GM23338 (cell line): ENCODE measurements at regions not wholly inside any gene's neighbourhood (a gene's known extent, or its start where the extent isn't known, plus 50 kb on each side); places are given as distances from the start of the nearest gene placed in this dataset.

Source experiments
- ATAC-seq: fragments of 200-7000 bp; cut with Tn5 transposase; 3 replicates; pipeline ENCODE4 v1.9.1; 2020
- DNase-seq: peaks from one replicate; pipeline ENCODE4 v3.0.0-alpha.2; 2015; ENCODE audit warnings: low spot score
- H2AFZ ChIP-seq: fragments of 200-600 bp; sonication (generic); 2 replicates; pipeline ENCODE4 v1.8.0; 2016; ENCODE audit warnings: antibody characterized with exemption, mild to moderate bottlenecking, moderate library complexity
- H3F3A ChIP-seq: fragments of 200-600 bp; sonication (generic); replicated peaks from 2 replicates; pipeline ENCODE4 v1.8.0; 2017; ENCODE audit warnings: antibody characterized with exemption, mixed run types, low read depth
- H3K27ac ChIP-seq: fragments of 200-600 bp; sonication (generic); 2 replicates; pipeline ENCODE4 v1.6.1; 2016; ENCODE audit warnings: low read depth
- H3K27me3 ChIP-seq: fragments of 200-600 bp; sonication (generic); 2 replicates; pipeline ENCODE4 v1.8.0; 2016; ENCODE audit warnings: mild to moderate bottlenecking, mixed run types, moderate library complexity; ENCODE audit not compliant: insufficient read depth
- H3K36me3 ChIP-seq: fragments of 200-600 bp; sonication (generic); 2 replicates; pipeline ENCODE4 v1.8.0; 2016; ENCODE audit warnings: mild to moderate bottlenecking; ENCODE audit not compliant: insufficient read depth
- H3K4me1 ChIP-seq: fragments of 200-600 bp; sonication (generic); 2 replicates; pipeline ENCODE4 v1.8.0; 2016; ENCODE audit warnings: mild to moderate bottlenecking, moderate library complexity; ENCODE audit not compliant: insufficient read depth
- H3K4me2 ChIP-seq: fragments of 200-600 bp; sonication (generic); 2 replicates; pipeline ENCODE4 v1.7.1; 2017; ENCODE audit warnings: mixed run types
- H3K4me3 ChIP-seq: fragments of 200-600 bp; sonication (generic); 2 replicates; pipeline ENCODE4 v1.6.1; 2016; ENCODE audit warnings: mixed run types
- H3K79me2 ChIP-seq: fragments of 200-600 bp; sonication (generic); replicated peaks from 2 replicates; pipeline ENCODE4 v1.8.0; 2017; ENCODE audit warnings: mild to moderate bottlenecking; ENCODE audit not compliant: insufficient read depth
- H3K9me2 ChIP-seq: fragments of 200-600 bp; sonication (generic); 2 replicates; pipeline ENCODE4 v1.8.0; 2017; ENCODE audit not compliant: insufficient read depth
- H4K20me1 ChIP-seq: fragments of 200-600 bp; sonication (generic); replicated peaks from 2 replicates; pipeline ENCODE4 v1.8.0; 2017; ENCODE audit warnings: mild to moderate bottlenecking; ENCODE audit not compliant: insufficient read depth
- H3K27ac Mint-ChIP-seq: 2 replicates; pipeline ENCODE4 v1.8.0; 2020; ENCODE audit warnings: inconsistent platforms, mild to moderate bottlenecking, moderate library complexity, mixed read lengths
- H3K27me3 Mint-ChIP-seq: 3 replicates; pipeline ENCODE4 v1.8.0; 2022; ENCODE audit warnings: low read depth, mild to moderate bottlenecking, moderate library complexity, mixed read lengths, inconsistent platforms; ENCODE audit not compliant: insufficient read depth, poor library complexity
- H3K36me3 Mint-ChIP-seq: 3 replicates; pipeline ENCODE4 v1.8.0; 2021; ENCODE audit warnings: low read depth, mild to moderate bottlenecking, inconsistent platforms, moderate library complexity, mixed read lengths
- H3K4me1 Mint-ChIP-seq: 3 replicates; pipeline ENCODE4 v1.8.0; 2020; ENCODE audit warnings: mild to moderate bottlenecking, inconsistent platforms, mixed read lengths
- H3K4me3 Mint-ChIP-seq: 3 replicates; pipeline ENCODE4 v1.8.0; 2021; ENCODE audit warnings: moderate library complexity, mild to moderate bottlenecking, inconsistent platforms, mixed read lengths
- H3K9me3 Mint-ChIP-seq: 3 replicates; pipeline ENCODE4 v1.8.0; 2020; ENCODE audit warnings: moderate library complexity, mild to moderate bottlenecking, inconsistent platforms, mixed read lengths
- EZH2 ChIP-seq: fragments of 200-600 bp; sonication (generic); IDR thresholded peaks from one replicate; pipeline ENCODE4 v1.8.0; 2017; ENCODE audit warnings: antibody characterized with exemption, mild to moderate bottlenecking, low read depth; ENCODE audit not compliant: unreplicated experiment
- EZH2phosphoT487 ChIP-seq: fragments of 200-600 bp; sonication (generic); IDR thresholded peaks from one replicate; pipeline ENCODE4 v1.8.1; 2018; ENCODE audit warnings: antibody characterized with exemption; ENCODE audit not compliant: unreplicated experiment
- JUNB ChIP-seq: IDR thresholded peaks from one replicate; pipeline ENCODE4 v1.6.1; 2016; ENCODE audit warnings: antibody characterized with exemption; ENCODE audit not compliant: unreplicated experiment
- NANOG ChIP-seq: IDR thresholded peaks from 2 replicates; pipeline ENCODE4 v1.6.1; 2016; ENCODE audit warnings: antibody characterized with exemption, borderline replicate concordance
- POLR2AphosphoS5 ChIP-seq: IDR thresholded peaks from 2 replicates; pipeline ENCODE4 v1.6.1; 2016; ENCODE audit warnings: antibody characterized with exemption, low read depth
- STAT1 ChIP-seq: IDR thresholded peaks from one replicate; pipeline ENCODE4 v1.6.1; 2016; ENCODE audit warnings: antibody characterized with exemption; ENCODE audit not compliant: unreplicated experiment
- ZNF114 ChIP-seq: fragments of 250-450 bp; sonication (Bioruptor Pico); IDR thresholded peaks from 2 replicates; pipeline ENCODE4 v1.5.0; 2020; ENCODE audit warnings: mild to moderate bottlenecking, moderate library complexity
- ZNF331 ChIP-seq: fragments of 250-450 bp; sonication (Bioruptor Pico); IDR thresholded peaks from 2 replicates; pipeline ENCODE4 v1.5.0; 2020; ENCODE audit warnings: low read depth, mild to moderate bottlenecking, moderate library complexity
- TF ChIP-seq, protein P1 (sequence below): fragments of 250-450 bp; sonication (Bioruptor Pico); IDR thresholded peaks from 2 replicates; pipeline ENCODE4 v1.5.0; 2020; ENCODE audit warnings: mild to moderate bottlenecking, moderate library complexity
- TF ChIP-seq, protein P2 (sequence below): IDR thresholded peaks from one replicate; pipeline ENCODE4 v1.6.1; 2018; ENCODE audit warnings: antibody characterized with exemption; ENCODE audit not compliant: unreplicated experiment
- TF ChIP-seq, protein P3 (sequence below): IDR thresholded peaks from 2 replicates; pipeline ENCODE4 v1.6.1; 2016; ENCODE audit warnings: antibody characterized with exemption

DNA sequence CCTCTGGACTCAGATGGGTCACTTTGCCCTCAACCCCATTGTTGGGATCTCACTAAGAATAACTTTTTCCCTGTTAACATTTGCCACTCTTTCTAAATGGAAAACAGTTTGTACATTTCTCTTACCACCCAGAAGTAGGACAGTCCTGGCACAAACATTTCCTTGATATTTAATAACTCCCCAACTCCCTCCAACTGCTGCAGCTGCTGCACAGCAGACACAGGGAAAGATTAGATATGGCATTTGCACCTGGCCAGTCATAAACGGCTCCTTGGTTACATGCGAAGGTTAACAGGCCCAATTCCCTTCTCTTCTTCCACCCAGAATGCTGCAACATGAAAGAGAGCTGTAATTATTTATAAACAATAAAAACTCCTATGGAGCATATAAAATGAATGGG, 55.9 kb upstream of the SOX4 start:
- Histone ChIP-seq H4K20me1 (no peaks in the 10 kb centered on the region), H3K27ac (no peak overlapping the region), H3K9me2 (no peaks in the 10 kb centered on the region), H2AFZ (no peak overlapping the region), H3K4me1 (no peaks in the 10 kb centered on the region), H3K27me3 (no peaks in the 10 kb centered on the region), H3K4me2 (no peak overlapping the region), H3K36me3 (no peaks in the 10 kb centered on the region), H3F3A (no peaks in the 10 kb centered on the region), H3K4me3 (no peak overlapping the region), H3K79me2 (no peaks in the 10 kb centered on the region)
- Mint-ChIP-seq H3K9me3 (no peaks in the 10 kb centered on the region; the same call in 2 of the 3 replicates), H3K4me3 (no peak overlapping the region), H3K27ac (no peak overlapping the region), H3K4me1 (peaks cover 10% of the 10 kb centered on the region), H3K36me3 (no peaks in the 10 kb centered on the region), H3K27me3 (no peaks in the 10 kb centered on the region)
- DNase-seq = no peak
- no peak for TF ChIP-seq EZH2
- no peak for TF ChIP-seq NANOG
- no peak for TF ChIP-seq POLR2AphosphoS5
- no peak for TF ChIP-seq STAT1
- no peak for TF ChIP-seq ZNF331
- no peak for TF ChIP-seq JUNB
- TF ChIP-seq, protein P1, sequence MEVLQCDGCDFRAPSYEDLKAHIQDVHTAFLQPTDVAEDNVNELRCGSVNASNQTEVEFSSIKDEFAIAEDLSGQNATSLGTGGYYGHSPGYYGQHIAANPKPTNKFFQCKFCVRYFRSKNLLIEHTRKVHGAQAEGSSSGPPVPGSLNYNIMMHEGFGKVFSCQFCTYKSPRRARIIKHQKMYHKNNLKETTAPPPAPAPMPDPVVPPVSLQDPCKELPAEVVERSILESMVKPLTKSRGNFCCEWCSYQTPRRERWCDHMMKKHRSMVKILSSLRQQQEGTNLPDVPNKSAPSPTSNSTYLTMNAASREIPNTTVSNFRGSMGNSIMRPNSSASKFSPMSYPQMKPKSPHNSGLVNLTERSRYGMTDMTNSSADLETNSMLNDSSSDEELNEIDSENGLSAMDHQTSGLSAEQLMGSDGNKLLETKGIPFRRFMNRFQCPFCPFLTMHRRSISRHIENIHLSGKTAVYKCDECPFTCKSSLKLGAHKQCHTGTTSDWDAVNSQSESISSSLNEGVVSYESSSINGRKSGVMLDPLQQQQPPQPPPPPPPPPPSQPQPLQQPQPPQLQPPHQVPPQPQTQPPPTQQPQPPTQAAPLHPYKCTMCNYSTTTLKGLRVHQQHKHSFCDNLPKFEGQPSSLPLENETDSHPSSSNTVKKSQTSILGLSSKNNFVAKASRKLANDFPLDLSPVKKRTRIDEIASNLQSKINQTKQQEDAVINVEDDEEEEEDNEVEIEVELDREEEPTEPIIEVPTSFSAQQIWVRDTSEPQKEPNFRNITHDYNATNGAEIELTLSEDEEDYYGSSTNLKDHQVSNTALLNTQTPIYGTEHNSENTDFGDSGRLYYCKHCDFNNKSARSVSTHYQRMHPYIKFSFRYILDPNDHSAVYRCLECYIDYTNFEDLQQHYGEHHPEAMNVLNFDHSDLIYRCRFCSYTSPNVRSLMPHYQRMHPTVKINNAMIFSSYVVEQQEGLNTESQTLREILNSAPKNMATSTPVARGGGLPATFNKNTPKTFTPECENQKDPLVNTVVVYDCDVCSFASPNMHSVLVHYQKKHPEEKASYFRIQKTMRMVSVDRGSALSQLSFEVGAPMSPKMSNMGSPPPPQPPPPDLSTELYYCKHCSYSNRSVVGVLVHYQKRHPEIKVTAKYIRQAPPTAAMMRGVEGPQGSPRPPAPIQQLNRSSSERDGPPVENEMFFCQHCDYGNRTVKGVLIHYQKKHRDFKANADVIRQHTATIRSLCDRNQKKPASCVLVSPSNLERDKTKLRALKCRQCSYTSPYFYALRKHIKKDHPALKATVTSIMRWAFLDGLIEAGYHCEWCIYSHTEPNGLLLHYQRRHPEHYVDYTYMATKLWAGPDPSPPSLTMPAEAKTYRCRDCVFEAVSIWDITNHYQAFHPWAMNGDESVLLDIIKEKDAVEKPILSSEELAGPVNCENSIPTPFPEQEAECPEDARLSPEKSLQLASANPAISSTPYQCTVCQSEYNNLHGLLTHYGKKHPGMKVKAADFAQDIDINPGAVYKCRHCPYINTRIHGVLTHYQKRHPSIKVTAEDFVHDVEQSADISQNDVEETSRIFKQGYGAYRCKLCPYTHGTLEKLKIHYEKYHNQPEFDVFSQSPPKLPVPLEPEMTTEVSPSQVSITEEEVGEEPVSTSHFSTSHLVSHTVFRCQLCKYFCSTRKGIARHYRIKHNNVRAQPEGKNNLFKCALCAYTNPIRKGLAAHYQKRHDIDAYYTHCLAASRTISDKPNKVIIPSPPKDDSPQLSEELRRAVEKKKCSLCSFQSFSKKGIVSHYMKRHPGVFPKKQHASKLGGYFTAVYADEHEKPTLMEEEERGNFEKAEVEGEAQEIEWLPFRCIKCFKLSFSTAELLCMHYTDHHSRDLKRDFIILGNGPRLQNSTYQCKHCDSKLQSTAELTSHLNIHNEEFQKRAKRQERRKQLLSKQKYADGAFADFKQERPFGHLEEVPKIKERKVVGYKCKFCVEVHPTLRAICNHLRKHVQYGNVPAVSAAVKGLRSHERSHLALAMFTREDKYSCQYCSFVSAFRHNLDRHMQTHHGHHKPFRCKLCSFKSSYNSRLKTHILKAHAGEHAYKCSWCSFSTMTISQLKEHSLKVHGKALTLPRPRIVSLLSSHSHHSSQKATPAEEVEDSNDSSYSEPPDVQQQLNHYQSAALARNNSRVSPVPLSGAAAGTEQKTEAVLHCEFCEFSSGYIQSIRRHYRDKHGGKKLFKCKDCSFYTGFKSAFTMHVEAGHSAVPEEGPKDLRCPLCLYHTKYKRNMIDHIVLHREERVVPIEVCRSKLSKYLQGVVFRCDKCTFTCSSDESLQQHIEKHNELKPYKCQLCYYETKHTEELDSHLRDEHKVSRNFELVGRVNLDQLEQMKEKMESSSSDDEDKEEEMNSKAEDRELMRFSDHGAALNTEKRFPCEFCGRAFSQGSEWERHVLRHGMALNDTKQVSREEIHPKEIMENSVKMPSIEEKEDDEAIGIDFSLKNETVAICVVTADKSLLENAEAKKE (CRISPR knock-in tag) = no peak
- TF ChIP-seq, protein P2, sequence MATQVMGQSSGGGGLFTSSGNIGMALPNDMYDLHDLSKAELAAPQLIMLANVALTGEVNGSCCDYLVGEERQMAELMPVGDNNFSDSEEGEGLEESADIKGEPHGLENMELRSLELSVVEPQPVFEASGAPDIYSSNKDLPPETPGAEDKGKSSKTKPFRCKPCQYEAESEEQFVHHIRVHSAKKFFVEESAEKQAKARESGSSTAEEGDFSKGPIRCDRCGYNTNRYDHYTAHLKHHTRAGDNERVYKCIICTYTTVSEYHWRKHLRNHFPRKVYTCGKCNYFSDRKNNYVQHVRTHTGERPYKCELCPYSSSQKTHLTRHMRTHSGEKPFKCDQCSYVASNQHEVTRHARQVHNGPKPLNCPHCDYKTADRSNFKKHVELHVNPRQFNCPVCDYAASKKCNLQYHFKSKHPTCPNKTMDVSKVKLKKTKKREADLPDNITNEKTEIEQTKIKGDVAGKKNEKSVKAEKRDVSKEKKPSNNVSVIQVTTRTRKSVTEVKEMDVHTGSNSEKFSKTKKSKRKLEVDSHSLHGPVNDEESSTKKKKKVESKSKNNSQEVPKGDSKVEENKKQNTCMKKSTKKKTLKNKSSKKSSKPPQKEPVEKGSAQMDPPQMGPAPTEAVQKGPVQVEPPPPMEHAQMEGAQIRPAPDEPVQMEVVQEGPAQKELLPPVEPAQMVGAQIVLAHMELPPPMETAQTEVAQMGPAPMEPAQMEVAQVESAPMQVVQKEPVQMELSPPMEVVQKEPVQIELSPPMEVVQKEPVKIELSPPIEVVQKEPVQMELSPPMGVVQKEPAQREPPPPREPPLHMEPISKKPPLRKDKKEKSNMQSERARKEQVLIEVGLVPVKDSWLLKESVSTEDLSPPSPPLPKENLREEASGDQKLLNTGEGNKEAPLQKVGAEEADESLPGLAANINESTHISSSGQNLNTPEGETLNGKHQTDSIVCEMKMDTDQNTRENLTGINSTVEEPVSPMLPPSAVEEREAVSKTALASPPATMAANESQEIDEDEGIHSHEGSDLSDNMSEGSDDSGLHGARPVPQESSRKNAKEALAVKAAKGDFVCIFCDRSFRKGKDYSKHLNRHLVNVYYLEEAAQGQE = no peak
- no peak for TF ChIP-seq EZH2phosphoT487
- TF ChIP-seq ZNF114 (CRISPR knock-in tag) = no peak
- TF ChIP-seq, protein P3, sequence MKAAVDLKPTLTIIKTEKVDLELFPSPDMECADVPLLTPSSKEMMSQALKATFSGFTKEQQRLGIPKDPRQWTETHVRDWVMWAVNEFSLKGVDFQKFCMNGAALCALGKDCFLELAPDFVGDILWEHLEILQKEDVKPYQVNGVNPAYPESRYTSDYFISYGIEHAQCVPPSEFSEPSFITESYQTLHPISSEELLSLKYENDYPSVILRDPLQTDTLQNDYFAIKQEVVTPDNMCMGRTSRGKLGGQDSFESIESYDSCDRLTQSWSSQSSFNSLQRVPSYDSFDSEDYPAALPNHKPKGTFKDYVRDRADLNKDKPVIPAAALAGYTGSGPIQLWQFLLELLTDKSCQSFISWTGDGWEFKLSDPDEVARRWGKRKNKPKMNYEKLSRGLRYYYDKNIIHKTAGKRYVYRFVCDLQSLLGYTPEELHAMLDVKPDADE = no peak
- no peak for ATAC-seq
